ENCODE measurements at regions not wholly inside any gene's neighbourhood (a gene's known extent, or its start where the extent isn't known, plus 50 kb on each side); places are given as distances from the start of the nearest gene placed in this dataset.

- Histone ChIP-seq H3K4me3 (no peak overlapping the region), H3K36me3 (no peaks in the 10 kb centered on the region), H3K9me3 (no peaks in the 10 kb centered on the region), H3K27me3 (no peaks in the 10 kb centered on the region), H3K4me1 (no peaks in the 10 kb centered on the region), H3K27ac (no peak overlapping the region)
- no peak for DNase-seq
- TF ChIP-seq CTCF (IDR thresholded peaks at IDR 0.05) (no peak), POLR2A (IDR thresholded peaks at IDR 0.05) (no peak)
Observed at GRCh38 chr11:39617971-39618370, 1841.5 kb downstream of the LRRC4C start.

- H3K9me3 ChIP-seq: no peaks in the 10 kb centered on the region
- no peak for DNase-seq
- H3K4me1 ChIP-seq: no peaks in the 10 kb centered on the region
- no peaks in the 10 kb centered on the region for H3K27me3 ChIP-seq
- H3K4me3 ChIP-seq: no peak overlapping the region
- H3K36me3 ChIP-seq: no peaks in the 10 kb centered on the region
- TF ChIP-seq CTCF (IDR thresholded peaks at IDR 0.05): no peak
- TF ChIP-seq POLR2A (IDR thresholded peaks at IDR 0.05): no peak
- no peak overlapping the region for H3K27ac ChIP-seq
Observed at GRCh38 chr11:39589391-39589790, 1870.1 kb downstream of the LRRC4C start.

- Histone ChIP-seq H3K36me3 (no peaks in the 10 kb centered on the region), H3K27me3 (no peaks in the 10 kb centered on the region), H3K9me3 (no peaks in the 10 kb centered on the region), H3K27ac (no peak overlapping the region), H3K4me3 (no peak overlapping the region), H3K4me1 (no peaks in the 10 kb centered on the region)
- no peak for DNase-seq
- TF ChIP-seq CTCF (IDR thresholded peaks at IDR 0.05): no peak
Observed at GRCh38 chr11:39586036-39586435, 1873.4 kb downstream of the LRRC4C start.

- no peaks in the 10 kb centered on the region for H3K27me3 ChIP-seq
- H3K4me3 ChIP-seq: no peak overlapping the region
- no peaks in the 10 kb centered on the region for H3K4me1 ChIP-seq
- H3K9me3 ChIP-seq: no peaks in the 10 kb centered on the region
- no peak for DNase-seq
- TF ChIP-seq POLR2A (IDR thresholded peaks at IDR 0.05) (no peak), CTCF (IDR thresholded peaks at IDR 0.05) (no peak)
- H3K27ac ChIP-seq: no peak overlapping the region
- no peaks in the 10 kb centered on the region for H3K36me3 ChIP-seq
Observed at GRCh38 chr11:39571081-39571480, 1888.4 kb downstream of the LRRC4C start.

- TF ChIP-seq POLR2A (IDR thresholded peaks at IDR 0.05): no peak
- no peak for TF ChIP-seq CTCF (IDR thresholded peaks at IDR 0.05)
- H3K4me3 ChIP-seq: no peak overlapping the region
- no peak overlapping the region for H3K27ac ChIP-seq
- no peaks in the 10 kb centered on the region for H3K36me3 ChIP-seq
- no peak for DNase-seq
- no peaks in the 10 kb centered on the region for H3K9me3 ChIP-seq
- no peaks in the 10 kb centered on the region for H3K4me1 ChIP-seq
- no peaks in the 10 kb centered on the region for H3K27me3 ChIP-seq
Observed at GRCh38 chr11:39570526-39570925, 1888.9 kb downstream of the LRRC4C start.

DNA sequence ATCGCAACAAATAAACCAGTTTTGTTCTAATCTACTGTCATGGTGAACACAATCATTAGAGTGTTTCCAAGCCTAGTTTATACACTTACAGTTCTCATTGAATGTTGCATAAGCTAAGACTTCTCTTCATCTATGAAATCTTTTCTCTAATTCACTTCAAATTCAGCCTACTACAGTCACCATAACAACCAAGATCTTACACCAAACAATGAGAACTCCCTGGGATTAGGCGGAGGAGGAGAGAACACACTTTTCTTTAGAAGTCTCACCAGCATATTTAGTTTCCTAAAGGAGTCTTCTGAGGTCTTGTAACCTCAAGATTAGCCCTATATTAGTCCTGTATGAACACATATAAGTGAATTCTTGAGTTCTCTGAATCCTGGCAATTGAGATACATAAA, 1889.7 kb downstream of the LRRC4C start:
- no peak for TF ChIP-seq CTCF (IDR thresholded peaks at IDR 0.05)
- no peak for TF ChIP-seq POLR2A (IDR thresholded peaks at IDR 0.05)
- Histone ChIP-seq H3K27me3 (no peaks in the 10 kb centered on the region), H3K9me3 (no peaks in the 10 kb centered on the region), H3K4me1 (no peaks in the 10 kb centered on the region), H3K36me3 (no peaks in the 10 kb centered on the region), H3K27ac (no peak overlapping the region), H3K4me3 (no peak overlapping the region)
- DNase-seq: no peak
